BJ (cell line): ENCODE measurements at regions not wholly inside any gene's neighbourhood (a gene's known extent, or its start where the extent isn't known, plus 50 kb on each side); places are given as distances from the start of the nearest gene placed in this dataset.

ENCODE experiments used
- CTCF ChIA-PET: fragments of 350-600 bp; formaldehyde crosslinking; extraction: SDS; loops from one replicate; lab custom pipeline; 2021; ENCODE audit warnings: antibody characterized with exemption, inconsistent platforms; lab: Yijun Ruan, JAX
- POLR2A ChIA-PET: fragments of 300-600 bp; sonication (Branson Sonifier 250); formaldehyde crosslinking; extraction: SDS; loops from one replicate; lab custom pipeline; 2021; ENCODE audit warnings: antibody characterized with exemption; lab: Charles Lee
- DNase-seq: peaks from one replicate; pipeline ENCODE4 v3.0.0-alpha.2; 2011; ENCODE audit warnings: low read depth
- H3K27me3 ChIP-seq: 2 replicates; pipeline ENCODE4 v1.6.0; 2011; ENCODE audit warnings: low read length; ENCODE audit not compliant: control insufficient read depth, insufficient read depth
- H3K36me3 ChIP-seq: 2 replicates; pipeline ENCODE4 v1.5.1; 2011; ENCODE audit warnings: low read length; ENCODE audit not compliant: control insufficient read depth, insufficient read depth
- H3K4me3 ChIP-seq: 2 replicates; pipeline ENCODE4 v1.5.1; 2011; ENCODE audit warnings: low read depth, mild to moderate bottlenecking, control low read depth, low read length
- TF ChIP-seq, protein P1 (sequence below): IDR thresholded peaks from 2 replicates; pipeline ENCODE4 v1.5.1; 2011; ENCODE audit warnings: low read depth, mild to moderate bottlenecking, control low read depth, inconsistent platforms, low read length, moderate library complexity; ENCODE audit not compliant: insufficient read depth

DNA sequence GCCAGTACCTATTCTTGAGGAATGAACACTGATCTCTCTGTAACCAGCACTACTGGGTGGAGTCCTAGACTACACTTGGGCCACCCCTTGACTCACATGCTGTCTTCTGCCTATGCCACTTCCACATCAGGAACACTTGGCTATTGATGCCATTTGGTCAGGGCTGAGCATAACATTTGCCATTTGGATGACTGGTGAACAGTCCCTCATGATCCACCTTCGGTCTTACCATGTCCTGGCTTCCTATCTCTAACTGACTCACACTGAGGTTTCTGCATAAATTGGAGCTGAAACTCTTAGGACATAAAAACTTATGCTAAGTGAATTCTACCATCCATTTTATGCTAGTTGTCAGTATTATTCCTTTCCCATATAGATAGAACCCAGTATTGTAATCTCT lies 91.7 kb upstream of the PELI2 start:
- TF ChIP-seq, protein P1, sequence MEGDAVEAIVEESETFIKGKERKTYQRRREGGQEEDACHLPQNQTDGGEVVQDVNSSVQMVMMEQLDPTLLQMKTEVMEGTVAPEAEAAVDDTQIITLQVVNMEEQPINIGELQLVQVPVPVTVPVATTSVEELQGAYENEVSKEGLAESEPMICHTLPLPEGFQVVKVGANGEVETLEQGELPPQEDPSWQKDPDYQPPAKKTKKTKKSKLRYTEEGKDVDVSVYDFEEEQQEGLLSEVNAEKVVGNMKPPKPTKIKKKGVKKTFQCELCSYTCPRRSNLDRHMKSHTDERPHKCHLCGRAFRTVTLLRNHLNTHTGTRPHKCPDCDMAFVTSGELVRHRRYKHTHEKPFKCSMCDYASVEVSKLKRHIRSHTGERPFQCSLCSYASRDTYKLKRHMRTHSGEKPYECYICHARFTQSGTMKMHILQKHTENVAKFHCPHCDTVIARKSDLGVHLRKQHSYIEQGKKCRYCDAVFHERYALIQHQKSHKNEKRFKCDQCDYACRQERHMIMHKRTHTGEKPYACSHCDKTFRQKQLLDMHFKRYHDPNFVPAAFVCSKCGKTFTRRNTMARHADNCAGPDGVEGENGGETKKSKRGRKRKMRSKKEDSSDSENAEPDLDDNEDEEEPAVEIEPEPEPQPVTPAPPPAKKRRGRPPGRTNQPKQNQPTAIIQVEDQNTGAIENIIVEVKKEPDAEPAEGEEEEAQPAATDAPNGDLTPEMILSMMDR = no peak
- H3K27me3 ChIP-seq = no peaks in the 10 kb centered on the region
- DNase-seq = no peak
- ChIA-PET CTCF (interaction anchor here (1.5 kb wide), 1 partner anchor 10 kb away, joined by 4 read pairs; no protein-coding TSS in a partner anchor), POLR2A (no interaction called here)
- H3K4me3 ChIP-seq = no peak overlapping the region
- no peaks in the 10 kb centered on the region for H3K36me3 ChIP-seq

DNA sequence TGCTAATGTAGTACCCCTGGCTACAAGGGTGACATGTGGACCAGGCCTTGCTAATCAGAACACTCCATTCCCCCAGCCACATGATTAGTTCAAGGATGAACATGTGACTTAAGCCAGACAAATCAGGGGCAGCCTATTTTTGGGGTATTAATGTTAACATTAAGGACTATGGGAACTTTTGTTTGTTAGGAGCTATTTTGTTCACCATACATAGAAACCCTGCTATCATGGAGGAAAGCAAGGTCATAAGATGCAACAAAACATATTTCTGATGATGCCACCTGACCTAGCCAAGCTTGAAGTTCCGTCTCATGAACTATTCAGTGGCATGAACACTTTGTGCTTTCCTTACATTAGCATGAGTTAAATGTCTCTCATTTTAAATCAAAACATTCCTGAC lies 90.8 kb upstream of the PELI2 start:
- DNase-seq = no peak
- Histone ChIP-seq H3K36me3 (no peaks in the 10 kb centered on the region), H3K27me3 (no peaks in the 10 kb centered on the region), H3K4me3 (no peak overlapping the region)
- POLR2A ChIA-PET = no interaction called here
- TF ChIP-seq, protein P1 = no peak
- CTCF ChIA-PET = interaction anchor here (1.5 kb wide), 1 partner anchor 9 kb away, joined by 4 read pairs; no protein-coding TSS in a partner anchor

DNA sequence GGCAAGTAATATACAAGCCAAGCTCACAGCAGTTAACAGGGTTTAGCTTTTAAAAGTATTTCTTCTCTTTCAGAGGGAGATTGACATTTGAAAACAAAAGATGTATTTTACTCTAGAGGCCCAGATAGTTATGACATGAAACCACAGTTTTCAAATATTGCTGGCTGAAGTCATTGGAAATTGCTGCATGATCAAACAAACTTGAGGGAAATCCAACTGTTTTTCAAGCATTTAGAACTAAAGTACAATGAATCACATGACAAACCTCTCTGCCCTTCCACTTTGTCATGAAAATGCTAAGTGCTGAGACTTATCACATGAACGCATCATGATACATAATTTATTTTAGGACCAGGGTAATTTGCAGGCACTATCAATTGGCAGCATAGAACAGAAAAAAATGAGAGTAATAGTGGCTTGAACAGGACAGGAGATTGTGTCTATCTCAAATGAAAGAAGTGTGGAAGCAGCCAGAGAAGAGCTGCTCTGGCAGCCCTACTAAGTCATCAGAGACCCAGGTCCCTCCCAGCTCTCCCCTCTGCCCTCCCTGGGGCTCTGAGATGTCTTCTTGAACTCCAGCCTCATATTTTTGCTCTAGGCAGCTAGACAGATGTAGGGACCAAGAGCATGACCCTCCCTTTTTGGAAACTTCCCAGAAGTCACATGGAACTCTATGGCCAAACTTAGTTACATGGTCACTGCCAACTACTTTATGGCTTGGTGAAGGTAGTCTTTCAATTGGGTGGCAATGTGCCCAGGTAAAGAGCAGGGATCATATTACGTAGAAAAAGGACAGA lies 90.1 kb upstream of the PELI2 start:
- ChIA-PET POLR2A (no interaction called here), CTCF (interaction anchor here (1.5 to 2.2 kb wide), 2 partner anchors 8 to 13 kb away, joined by 4 to 6 read pairs; no protein-coding TSS in a partner anchor)
- Histone ChIP-seq H3K36me3 (no peaks in the 10 kb centered on the region), H3K4me3 (no peak overlapping the region), H3K27me3 (no peaks in the 10 kb centered on the region)
- DNase-seq = no peak
- TF ChIP-seq, protein P1 = no peak

DNA sequence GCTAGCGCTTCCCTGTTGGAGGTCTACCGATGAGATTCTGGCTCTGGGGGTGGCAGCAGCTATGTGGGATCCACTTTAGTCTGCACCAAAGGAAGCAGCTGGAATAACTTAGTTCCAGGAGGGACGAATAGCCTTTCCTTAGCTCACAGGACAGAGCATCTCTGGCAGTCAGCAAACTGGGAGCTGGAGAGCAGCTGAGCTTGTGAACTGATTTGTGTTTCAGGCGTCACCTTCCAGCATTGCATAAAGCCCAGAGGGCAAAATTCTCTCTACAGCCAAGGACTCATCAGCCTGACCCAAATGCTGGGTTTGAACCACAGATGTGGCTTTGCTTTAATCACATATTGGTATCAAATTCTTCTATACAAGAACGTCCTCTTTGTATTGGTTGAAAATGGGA lies 81.9 kb upstream of the PELI2 start:
- H3K4me3 ChIP-seq = no peak overlapping the region
- no peak for DNase-seq
- CTCF ChIA-PET = interaction anchor here (1.3 kb wide), 1 partner anchor 9 kb away, joined by 4 read pairs; no protein-coding TSS in a partner anchor
- H3K36me3 ChIP-seq = no peaks in the 10 kb centered on the region
- H3K27me3 ChIP-seq = peaks cover 4% of the 10 kb centered on the region
- POLR2A ChIA-PET = interaction anchor here (0.5 kb wide), 1 partner anchor 113 kb away, joined by 3 read pairs; no protein-coding TSS in a partner anchor
- TF ChIP-seq, protein P1 = no peak

DNA sequence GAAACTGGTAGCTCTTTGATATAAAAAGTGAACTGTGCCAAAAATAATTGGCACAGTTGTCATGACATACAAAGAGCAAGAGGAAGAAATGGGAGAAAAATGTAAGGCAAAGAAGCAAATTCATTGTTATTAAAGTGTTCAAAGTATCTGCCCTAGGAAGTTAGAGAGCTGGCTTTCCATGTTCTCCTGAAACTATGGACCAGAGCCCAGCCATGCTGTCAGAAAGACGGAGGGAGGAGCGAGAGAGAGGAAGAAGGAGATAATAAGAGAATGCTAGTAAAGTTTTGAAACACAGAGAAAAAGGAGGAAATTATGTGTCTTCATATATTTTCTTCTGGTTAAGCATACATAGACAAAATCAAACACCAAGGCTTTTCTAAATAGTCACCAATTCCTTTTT lies 78.1 kb upstream of the PELI2 start:
- Histone ChIP-seq H3K36me3 (no peaks in the 10 kb centered on the region), H3K4me3 (no peak overlapping the region), H3K27me3 (peaks cover 4% of the 10 kb centered on the region)
- TF ChIP-seq, protein P1 = no peak
- ChIA-PET CTCF (interaction anchor here (2.4 kb wide), 1 partner anchor 11 kb away, joined by 6 read pairs; no protein-coding TSS in a partner anchor), POLR2A (no interaction called here)
- DNase-seq = no peak
